ENCODE measurements at regions not wholly inside any gene's neighbourhood (a gene's known extent, or its start where the extent isn't known, plus 50 kb on each side); places are given as distances from the start of the nearest gene placed in this dataset.

DNA sequence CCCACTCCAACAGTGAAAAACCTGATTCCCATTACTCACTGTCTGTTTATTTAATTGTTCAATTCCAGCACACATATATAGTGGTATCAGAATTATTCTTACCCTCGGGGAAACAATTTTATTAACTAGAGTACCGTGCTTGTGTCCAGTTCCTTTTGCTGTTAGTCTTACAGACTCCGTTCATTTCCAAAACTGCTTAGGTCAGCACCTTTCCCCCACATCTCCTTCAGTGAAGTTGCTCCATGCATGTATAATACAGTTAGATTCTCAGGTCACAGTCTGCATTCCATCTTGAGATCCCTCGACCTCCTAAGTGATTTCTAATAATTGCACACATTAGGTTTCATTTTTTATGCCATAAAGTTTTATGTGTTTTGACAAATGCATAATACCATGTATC lies 56.3 kb upstream of the ZNF521 start:
- TF ChIP-seq, protein P1, sequence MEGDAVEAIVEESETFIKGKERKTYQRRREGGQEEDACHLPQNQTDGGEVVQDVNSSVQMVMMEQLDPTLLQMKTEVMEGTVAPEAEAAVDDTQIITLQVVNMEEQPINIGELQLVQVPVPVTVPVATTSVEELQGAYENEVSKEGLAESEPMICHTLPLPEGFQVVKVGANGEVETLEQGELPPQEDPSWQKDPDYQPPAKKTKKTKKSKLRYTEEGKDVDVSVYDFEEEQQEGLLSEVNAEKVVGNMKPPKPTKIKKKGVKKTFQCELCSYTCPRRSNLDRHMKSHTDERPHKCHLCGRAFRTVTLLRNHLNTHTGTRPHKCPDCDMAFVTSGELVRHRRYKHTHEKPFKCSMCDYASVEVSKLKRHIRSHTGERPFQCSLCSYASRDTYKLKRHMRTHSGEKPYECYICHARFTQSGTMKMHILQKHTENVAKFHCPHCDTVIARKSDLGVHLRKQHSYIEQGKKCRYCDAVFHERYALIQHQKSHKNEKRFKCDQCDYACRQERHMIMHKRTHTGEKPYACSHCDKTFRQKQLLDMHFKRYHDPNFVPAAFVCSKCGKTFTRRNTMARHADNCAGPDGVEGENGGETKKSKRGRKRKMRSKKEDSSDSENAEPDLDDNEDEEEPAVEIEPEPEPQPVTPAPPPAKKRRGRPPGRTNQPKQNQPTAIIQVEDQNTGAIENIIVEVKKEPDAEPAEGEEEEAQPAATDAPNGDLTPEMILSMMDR (IDR thresholded peaks at IDR 0.05): no peak
- no peak for TF ChIP-seq POLR2AphosphoS5 (IDR thresholded peaks at IDR 0.05)
- TF ChIP-seq POLR2A (IDR thresholded peaks at IDR 0.05): no peak
- TF ChIP-seq EP300 (IDR thresholded peaks at IDR 0.05; ENCODE audit: low read depth): no peak

Measured in transverse colon (tissue), 4 donors.